Psoas muscle (tissue), 7 donors: ENCODE measurements at regions not wholly inside any gene's neighbourhood (a gene's known extent, or its start where the extent isn't known, plus 50 kb on each side); places are given as distances from the start of the nearest gene placed in this dataset.

Experiments
- ATAC-seq, 4 donors: fragments of 200-7000 bp; cut with Tn5 transposase; one replicate each; pipeline ENCODE4 v1.9.1; 2020; ENCODE audit warnings: moderate library complexity in 3 of 4, mild to moderate bottlenecking in 2 of 4
- DNase-seq, 2 donors: peaks; one replicate each; pipeline ENCODE4 v3.0.0-alpha.2; 2020
- H3K27ac ChIP-seq: fragments of 200-600 bp; one replicate; pipeline ENCODE4 v1.8.0; 2022
- H3K27me3 ChIP-seq, 3 donors: fragments of 200-600 bp in 1 of 3; one replicate each; pipeline versions ENCODE4 v1.6.1 to v1.8.0; 2013 to 2022; ENCODE audit warnings: low read length in 2 of 3, mild to moderate bottlenecking in 2 of 3, moderate library complexity in 1 of 3; ENCODE audit not compliant: insufficient read depth in 3 of 3
- H3K36me3 ChIP-seq, 2 donors: fragments of 200-600 bp in 1 of 2; one replicate each; pipeline versions ENCODE4 v1.6.1 to v1.8.0; 2013 to 2022; ENCODE audit warnings: low read depth in 1 of 2, mild to moderate bottlenecking in 1 of 2, moderate library complexity in 1 of 2; ENCODE audit not compliant: insufficient read depth in 1 of 2
- H3K4me1 ChIP-seq: fragments of 200-600 bp; one replicate; pipeline ENCODE4 v1.8.0; 2022
- H3K4me3 ChIP-seq: fragments of 200-600 bp; one replicate; pipeline ENCODE4 v1.8.0; 2022; ENCODE audit warnings: mild to moderate bottlenecking
- H3K9me3 ChIP-seq: fragments of 200-600 bp; one replicate; pipeline ENCODE4 v1.8.0; 2022
- CTCF ChIP-seq: fragments of 200-600 bp; IDR thresholded peaks from one replicate; pipeline ENCODE4 v1.8.0; 2022; ENCODE audit warnings: antibody characterized with exemption
- WGBS, 3 donors: extraction: QIAGEN DNeasy Blood & Tissue Kit; methylation state at CpG; one replicate each; pipeline versions ENCODE4 v1.1.6 to v1.1.7; 2013; 5-methylcytosine and 5-hydroxymethylcytosine counted together
- intact Hi-C, 2 donors: fragments of 100-400 bp; cut with DNase I; formaldehyde crosslinking; loops; one replicate each; pipeline versions ENCODE4 v1.11.0 to v1.14.2; 2022
- donor health status: healthy with polysubstance abuse.
- donor health status: DM: no; HTN: no; CAD: no; lungs with moderate emphysema.
- donor health status: Bipolar disorder and iron deficiency.
- donor health status: healthy.
- donor health status: DM: yes; HTN: yes; CAD: no.
- donor health status: DM: no; HTN: no; CAD: no.
- donor health status: DM: yes; HTN: yes; CAD: no.

- no peak overlapping the region for H3K4me3 ChIP-seq
- no peaks in the 10 kb centered on the region for H3K36me3 ChIP-seq
- ATAC-seq (no peak), DNase-seq (no peak)
- no peaks in the 10 kb centered on the region for H3K4me1 ChIP-seq
- 77 to 86% (median 84%) methylated on average over 2 of the region's 2 CpGs for WGBS, 3 donors
- no peak for TF ChIP-seq CTCF
- no peak overlapping the region for H3K27ac ChIP-seq
- intact Hi-C loops = loop anchor here in 1 of 2 donors (10.0 kb wide), 1 partner anchor 366 kb away; no protein-coding TSS in a partner anchor
- H3K27me3 ChIP-seq = no peaks in the 10 kb centered on the region
- no peaks in the 10 kb centered on the region for H3K9me3 ChIP-seq
Observed at GRCh38 chr2:18999198-18999597, 359.2 kb downstream of the OSR1 start.

- Histone ChIP-seq H3K9me3 (no peaks in the 10 kb centered on the region), H3K4me1 (no peaks in the 10 kb centered on the region), H3K27me3 (no peaks in the 10 kb centered on the region), H3K36me3 (no peaks in the 10 kb centered on the region), H3K4me3 (no peak overlapping the region), H3K27ac (no peak overlapping the region)
- no peak for TF ChIP-seq CTCF
- no peak for DNase-seq
- intact Hi-C loops = loop anchor here in 1 of 2 donors (10.0 kb wide), 1 partner anchor 366 kb away; no protein-coding TSS in a partner anchor
- no peak for ATAC-seq
- WGBS, 3 donors = 31 to 43% (median 43%) methylated on average over 1 of the region's 1 CpG
Observed at GRCh38 chr2:18998491-18998890, 359.9 kb downstream of the OSR1 start.

DNA sequence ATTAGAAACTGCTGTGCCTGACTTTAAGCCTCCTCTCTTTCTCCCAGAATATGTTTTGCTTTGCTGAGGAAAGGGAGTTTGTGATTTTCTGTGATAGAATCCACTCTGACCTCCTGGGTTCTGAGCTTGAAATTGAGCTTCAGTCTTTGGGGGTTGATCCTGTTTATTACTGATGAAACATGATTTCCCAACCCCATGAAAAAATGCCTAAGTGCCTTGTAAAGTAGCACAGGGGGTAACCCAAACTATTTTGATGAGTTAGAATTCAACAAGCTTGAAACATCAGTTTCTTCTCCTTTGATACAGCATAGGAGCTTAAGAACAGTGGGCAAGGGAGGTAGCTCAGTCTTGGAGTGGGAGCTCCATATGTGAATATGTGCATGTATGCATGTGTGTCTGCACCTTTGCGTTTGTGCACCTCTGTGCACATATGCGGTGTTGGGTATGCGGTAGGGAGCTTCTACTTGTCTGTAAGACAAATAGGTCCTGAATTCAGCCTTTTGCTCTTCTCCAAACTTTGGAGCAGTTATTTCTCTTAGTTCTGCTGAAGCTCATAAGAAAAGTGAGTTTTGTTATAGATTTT, 364.6 kb downstream of the OSR1 start:
- peaks cover 10% of the 10 kb centered on the region for H3K4me1 ChIP-seq
- no peak overlapping the region for H3K27ac ChIP-seq
- 97 to 99% (median 99%) methylated on average over 3 of the region's 3 CpGs for WGBS, 3 donors
- no peak overlapping the region for H3K4me3 ChIP-seq
- DNase-seq (no peak), ATAC-seq (no peak)
- no peaks in the 10 kb centered on the region for H3K36me3 ChIP-seq
- intact Hi-C loops = loop anchor here in 1 of 2 donors (10.0 kb wide), 1 partner anchor 371 kb away; no protein-coding TSS in a partner anchor
- no peaks in the 10 kb centered on the region for H3K9me3 ChIP-seq
- TF ChIP-seq CTCF = no peak
- H3K27me3 ChIP-seq = no peaks in the 10 kb centered on the region

GRCh38 chr2:18991177-18992168, 366.9 kb downstream of the OSR1 start:
- no peak for TF ChIP-seq CTCF
- no peaks in the 10 kb centered on the region for H3K36me3 ChIP-seq
- ATAC-seq (peak in 3 of 4 donors; percentile 15 to 59 (median 46)), DNase-seq (peak in 1 of 2 donors; percentile 10)
- no peak overlapping the region for H3K4me3 ChIP-seq
- 24 to 37% (median 25%) methylated on average over 5 of the region's 5 CpGs for WGBS, 3 donors
- H3K9me3 ChIP-seq = no peaks in the 10 kb centered on the region
- H3K27ac ChIP-seq = no peak overlapping the region
- intact Hi-C loops = loop anchor here in 1 of 2 donors (10.0 kb wide), 1 partner anchor 373 kb away; no protein-coding TSS in a partner anchor
- no peaks in the 10 kb centered on the region for H3K27me3 ChIP-seq
- H3K4me1 ChIP-seq = peaks cover 10% of the 10 kb centered on the region
